Immature natural killer cell (primary cell): ENCODE measurements at regions not wholly inside any gene's neighbourhood (a gene's known extent, or its start where the extent isn't known, plus 50 kb on each side); places are given as distances from the start of the nearest gene placed in this dataset.

ENCODE experiments used
- DNase-seq, 3 donors: peaks; one replicate each; pipeline ENCODE4 v3.0.0; 2022; ENCODE audit warnings: mixed read lengths in 1 of 3
- H3K27ac Mint-ChIP-seq, 6 donors: one replicate each; pipeline ENCODE4 v1.8.0; 2020; ENCODE audit warnings: mixed read lengths in 6 of 6, mild to moderate bottlenecking in 5 of 6, inconsistent platforms in 4 of 6, moderate library complexity in 3 of 6
- H3K27me3 Mint-ChIP-seq, 3 donors: one replicate each; pipeline ENCODE4 v1.8.0; 2020 to 2021; ENCODE audit warnings: low read depth in 3 of 3, mild to moderate bottlenecking in 3 of 3, mixed read lengths in 3 of 3, moderate library complexity in 3 of 3, inconsistent platforms in 1 of 3
- H3K36me3 Mint-ChIP-seq, 3 donors: one replicate each; pipeline ENCODE4 v1.8.0; 2020; ENCODE audit warnings: mixed read lengths in 3 of 3, inconsistent platforms in 2 of 3, mild to moderate bottlenecking in 2 of 3
- H3K4me1 Mint-ChIP-seq, 2 donors: one replicate each; pipeline ENCODE4 v1.8.0; 2020; ENCODE audit warnings: inconsistent platforms in 2 of 2, mild to moderate bottlenecking in 2 of 2, mixed read lengths in 2 of 2, moderate library complexity in 1 of 2
- H3K4me3 Mint-ChIP-seq, 5 donors: one replicate each; pipeline ENCODE4 v1.8.0; 2020; ENCODE audit warnings: mild to moderate bottlenecking in 5 of 5, mixed read lengths in 5 of 5, inconsistent platforms in 3 of 5, moderate library complexity in 3 of 5
- H3K9me3 Mint-ChIP-seq, 6 donors: one replicate each; pipeline ENCODE4 v1.8.0; 2020; ENCODE audit warnings: mild to moderate bottlenecking in 6 of 6, mixed read lengths in 6 of 6, inconsistent platforms in 4 of 6, moderate library complexity in 3 of 6

GRCh38 chr16:63323055-63323454, 1286.8 kb upstream of the CDH8 start:
- H3K27ac Mint-ChIP-seq, result no peak overlapping the region
- no peak for DNase-seq
- no peaks in the 10 kb centered on the region for H3K36me3 Mint-ChIP-seq
- peaks cover 10 to 36% (median 29%) of the 10 kb centered on the region in 6 donors for H3K9me3 Mint-ChIP-seq
- no peaks in the 10 kb centered on the region for H3K27me3 Mint-ChIP-seq
- H3K4me1 Mint-ChIP-seq, result no peaks in the 10 kb centered on the region
- H3K4me3 Mint-ChIP-seq, result no peak overlapping the region

DNA sequence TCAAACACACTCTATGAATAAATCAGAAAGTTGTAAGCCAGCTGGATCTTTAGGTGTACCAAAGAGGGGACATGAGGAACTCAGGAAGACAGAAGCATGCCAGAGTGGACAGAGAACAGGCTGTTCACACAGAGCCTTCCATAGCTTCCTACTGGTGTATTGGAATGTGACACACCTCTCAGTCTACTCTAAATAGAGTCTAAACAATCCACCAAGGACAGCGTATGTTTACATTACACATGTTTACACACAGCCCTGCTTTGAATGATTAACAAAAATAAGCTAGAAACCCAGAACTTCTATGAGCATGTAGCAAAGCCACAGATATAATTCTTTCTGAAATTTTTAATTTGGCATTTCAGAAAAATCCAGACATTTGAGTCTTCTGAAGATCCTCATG, 1279.0 kb upstream of the CDH8 start:
- H3K27ac Mint-ChIP-seq, result no peak overlapping the region
- H3K36me3 Mint-ChIP-seq, result no peaks in the 10 kb centered on the region
- DNase-seq, result no peak
- peaks cover 11 to 66% (median 26%) of the 10 kb centered on the region in 6 donors for H3K9me3 Mint-ChIP-seq
- peaks cover 0 to 3% (median 0%) of the 10 kb centered on the region in 3 donors for H3K27me3 Mint-ChIP-seq
- H3K4me1 Mint-ChIP-seq, result no peaks in the 10 kb centered on the region
- no peak overlapping the region for H3K4me3 Mint-ChIP-seq

DNA sequence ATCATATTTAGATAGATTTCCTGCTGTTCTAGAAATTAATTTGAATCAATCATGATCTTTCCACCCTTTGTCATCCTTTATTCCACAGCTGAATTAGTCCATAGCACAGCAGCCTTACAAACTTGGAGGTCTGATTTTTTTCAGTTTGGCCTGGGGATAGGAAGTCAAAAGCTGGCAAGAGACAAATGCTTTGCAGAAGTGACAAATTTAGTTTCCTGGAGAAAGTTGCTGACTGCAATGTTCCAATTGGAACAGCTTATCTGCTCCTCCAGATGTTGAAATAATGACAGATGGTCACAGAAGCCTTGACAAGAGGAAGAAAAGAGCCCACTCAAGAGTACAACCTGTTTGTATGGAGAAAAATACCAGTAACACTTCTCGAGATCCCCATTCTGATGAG, 1276.1 kb upstream of the CDH8 start:
- DNase-seq, result no peak
- Mint-ChIP-seq H3K27me3 (peaks cover 0 to 4% (median 0%) of the 10 kb centered on the region in 3 donors), H3K27ac (no peak overlapping the region), H3K4me1 (no peaks in the 10 kb centered on the region), H3K4me3 (no peak overlapping the region), H3K36me3 (no peaks in the 10 kb centered on the region), H3K9me3 (peaks cover 9 to 52% (median 19%) of the 10 kb centered on the region in 6 donors)

DNA sequence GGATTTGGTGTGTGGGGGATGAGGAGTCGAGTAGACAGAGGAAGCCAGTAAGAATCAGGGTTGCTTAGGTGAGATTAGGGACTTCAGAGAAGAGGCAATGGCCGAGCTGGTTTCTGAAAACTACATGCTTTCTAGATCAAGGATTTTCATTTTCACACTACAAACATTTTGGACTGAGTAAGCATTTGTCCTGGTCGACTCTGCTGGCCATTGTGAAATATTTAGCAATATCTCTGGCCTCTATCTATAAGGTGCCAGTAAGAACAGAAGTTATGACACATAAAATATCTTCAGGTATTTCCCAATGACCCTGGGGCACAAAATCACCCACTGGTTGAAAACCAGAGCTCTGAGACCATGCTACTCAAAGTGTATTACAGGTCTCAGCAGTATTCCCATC, 1275.1 kb upstream of the CDH8 start:
- DNase-seq, result no peak
- no peak overlapping the region for H3K4me3 Mint-ChIP-seq
- no peak overlapping the region for H3K27ac Mint-ChIP-seq
- no peaks in the 10 kb centered on the region for H3K4me1 Mint-ChIP-seq
- peaks cover 0 to 4% (median 0%) of the 10 kb centered on the region in 3 donors for H3K27me3 Mint-ChIP-seq
- peaks cover 9 to 43% (median 17%) of the 10 kb centered on the region in 6 donors for H3K9me3 Mint-ChIP-seq
- no peaks in the 10 kb centered on the region for H3K36me3 Mint-ChIP-seq

DNA sequence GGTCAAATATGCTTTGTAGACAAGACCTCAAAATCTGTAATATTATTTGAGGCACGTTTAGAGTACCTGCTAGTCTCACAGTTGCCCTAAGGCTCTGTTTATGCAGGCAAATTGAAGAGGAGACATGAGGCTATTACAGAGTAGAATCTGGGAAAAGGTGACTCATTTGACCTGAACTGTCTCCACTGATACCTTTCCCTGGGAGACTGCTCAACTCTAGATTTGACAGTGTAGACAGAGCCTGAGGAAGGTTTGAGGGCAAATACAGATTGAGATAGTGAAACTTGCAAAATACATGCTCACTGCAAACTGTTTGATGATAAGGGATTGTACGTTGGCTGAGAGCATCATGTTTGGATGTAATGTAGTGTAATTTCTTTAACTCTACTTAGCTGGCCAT, 1266.6 kb upstream of the CDH8 start:
- no peak overlapping the region for H3K27ac Mint-ChIP-seq
- no peaks in the 10 kb centered on the region for H3K36me3 Mint-ChIP-seq
- H3K9me3 Mint-ChIP-seq, result peaks cover 3 to 43% (median 23%) of the 10 kb centered on the region in 6 donors
- DNase-seq, result no peak
- no peaks in the 10 kb centered on the region for H3K4me1 Mint-ChIP-seq
- no peak overlapping the region for H3K4me3 Mint-ChIP-seq
- H3K27me3 Mint-ChIP-seq, result peaks cover 0 to 2% (median 0%) of the 10 kb centered on the region in 3 donors

- DNase-seq, result no peak
- H3K4me1 Mint-ChIP-seq, result no peaks in the 10 kb centered on the region
- peaks cover 0 to 2% (median 0%) of the 10 kb centered on the region in 3 donors for H3K27me3 Mint-ChIP-seq
- H3K9me3 Mint-ChIP-seq, result peaks cover 3 to 50% (median 23%) of the 10 kb centered on the region in 6 donors
- H3K4me3 Mint-ChIP-seq, result no peak overlapping the region
- no peaks in the 10 kb centered on the region for H3K36me3 Mint-ChIP-seq
- H3K27ac Mint-ChIP-seq, result no peak overlapping the region
Measured at GRCh38 chr16:63301349-63301748, 1265.1 kb upstream of the CDH8 start.

- H3K36me3 Mint-ChIP-seq, result no peaks in the 10 kb centered on the region
- H3K9me3 Mint-ChIP-seq, result peaks cover 3 to 42% (median 23%) of the 10 kb centered on the region in 6 donors
- peaks cover 0 to 2% (median 0%) of the 10 kb centered on the region in 3 donors for H3K27me3 Mint-ChIP-seq
- no peaks in the 10 kb centered on the region for H3K4me1 Mint-ChIP-seq
- no peak overlapping the region for H3K27ac Mint-ChIP-seq
- no peak overlapping the region for H3K4me3 Mint-ChIP-seq
- DNase-seq, result no peak
Measured at GRCh38 chr16:63298993-63299392, 1262.8 kb upstream of the CDH8 start.

GRCh38 chr16:63292036-63292435, 1255.8 kb upstream of the CDH8 start:
- peaks cover 0 to 2% (median 0%) of the 10 kb centered on the region in 3 donors for H3K36me3 Mint-ChIP-seq
- no peak for DNase-seq
- H3K4me3 Mint-ChIP-seq, result no peak overlapping the region
- H3K9me3 Mint-ChIP-seq, result peaks cover 0 to 40% (median 16%) of the 10 kb centered on the region in 6 donors
- no peaks in the 10 kb centered on the region for H3K27me3 Mint-ChIP-seq
- no peaks in the 10 kb centered on the region for H3K4me1 Mint-ChIP-seq
- H3K27ac Mint-ChIP-seq, result no peak overlapping the region

- Mint-ChIP-seq H3K4me1 (no peaks in the 10 kb centered on the region), H3K27me3 (no peaks in the 10 kb centered on the region), H3K27ac (no peak overlapping the region), H3K36me3 (peaks cover 0 to 2% (median 0%) of the 10 kb centered on the region in 3 donors), H3K4me3 (no peak overlapping the region), H3K9me3 (peaks cover 0 to 37% (median 15%) of the 10 kb centered on the region in 6 donors)
- no peak for DNase-seq
Measured at GRCh38 chr16:63289834-63290460, 1253.7 kb upstream of the CDH8 start.

- H3K36me3 Mint-ChIP-seq, result peaks cover 0 to 2% (median 0%) of the 10 kb centered on the region in 3 donors
- H3K27me3 Mint-ChIP-seq, result no peaks in the 10 kb centered on the region
- H3K4me1 Mint-ChIP-seq, result no peaks in the 10 kb centered on the region
- no peak overlapping the region for H3K27ac Mint-ChIP-seq
- H3K4me3 Mint-ChIP-seq, result no peak overlapping the region
- DNase-seq, result no peak
- peaks cover under 1 to 24% (median 13%) of the 10 kb centered on the region in 6 donors for H3K9me3 Mint-ChIP-seq
Measured at GRCh38 chr16:63287401-63287800, 1251.2 kb upstream of the CDH8 start.

DNA sequence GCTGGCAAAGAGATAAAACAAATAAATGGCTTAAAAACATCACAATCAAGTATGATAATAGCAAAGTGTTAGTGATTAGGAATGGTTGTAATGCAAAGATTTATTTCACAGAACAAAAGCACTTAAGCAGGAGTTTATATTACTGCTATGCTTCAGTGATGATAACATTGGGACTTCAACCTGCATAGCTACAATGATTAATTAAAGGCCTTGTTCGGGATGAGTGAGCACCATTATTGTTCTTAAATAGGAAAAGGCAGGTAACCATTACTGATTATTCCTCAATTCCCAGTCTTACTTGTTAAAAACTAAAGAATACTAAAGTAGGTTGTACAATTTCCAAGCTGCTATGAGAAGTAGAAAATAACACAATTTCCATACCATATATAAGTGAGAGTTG, 1247.5 kb upstream of the CDH8 start:
- H3K9me3 Mint-ChIP-seq, result peaks cover 3 to 28% (median 9%) of the 10 kb centered on the region in 6 donors
- no peaks in the 10 kb centered on the region for H3K4me1 Mint-ChIP-seq
- H3K36me3 Mint-ChIP-seq, result no peaks in the 10 kb centered on the region
- H3K27me3 Mint-ChIP-seq, result no peaks in the 10 kb centered on the region
- no peak for DNase-seq
- no peak overlapping the region for H3K27ac Mint-ChIP-seq
- H3K4me3 Mint-ChIP-seq, result no peak overlapping the region

GRCh38 chr16:63244631-63245030, 1208.4 kb upstream of the CDH8 start:
- no peak overlapping the region for H3K4me3 Mint-ChIP-seq
- peaks cover 11 to 60% (median 24%) of the 10 kb centered on the region in 6 donors for H3K9me3 Mint-ChIP-seq
- no peak for DNase-seq
- H3K27ac Mint-ChIP-seq, result no peak overlapping the region
- H3K36me3 Mint-ChIP-seq, result no peaks in the 10 kb centered on the region
- peaks cover 0 to 2% (median 0%) of the 10 kb centered on the region in 3 donors for H3K27me3 Mint-ChIP-seq
- no peaks in the 10 kb centered on the region for H3K4me1 Mint-ChIP-seq

- Mint-ChIP-seq H3K9me3 (peaks cover 11 to 60% (median 23%) of the 10 kb centered on the region in 6 donors), H3K4me1 (no peaks in the 10 kb centered on the region), H3K4me3 (no peak overlapping the region), H3K36me3 (no peaks in the 10 kb centered on the region), H3K27me3 (no peaks in the 10 kb centered on the region), H3K27ac (no peak overlapping the region)
- DNase-seq, result no peak
Measured at GRCh38 chr16:63241497-63242028, 1205.3 kb upstream of the CDH8 start.

- Mint-ChIP-seq H3K4me3 (no peak overlapping the region), H3K9me3 (peaks cover 13 to 56% (median 25%) of the 10 kb centered on the region in 6 donors), H3K27ac (no peak overlapping the region), H3K36me3 (peaks cover 0 to 3% (median 0%) of the 10 kb centered on the region in 3 donors), H3K27me3 (no peaks in the 10 kb centered on the region), H3K4me1 (no peaks in the 10 kb centered on the region)
- DNase-seq, result no peak
Measured at GRCh38 chr16:63239065-63239570, 1202.9 kb upstream of the CDH8 start.
